PC-9 (cell line): ENCODE measurements at regions not wholly inside any gene's neighbourhood (a gene's known extent, or its start where the extent isn't known, plus 50 kb on each side); places are given as distances from the start of the nearest gene placed in this dataset.

ENCODE experiments used
- BruUV-seq: library from RNA; stranded (reverse); fragments of 400-500 nt; replicated peaks from 2 replicates; lab custom pipeline; 2021; lab: Mats Ljungman, UMichigan
- CTCF ChIA-PET: fragments of 300-600 bp; sonication (Branson Sonifier 250); formaldehyde crosslinking; loops from one replicate; lab custom pipeline; 2022; ENCODE audit warnings: antibody characterized with exemption; lab: Charles Lee
- POLR2A ChIA-PET: fragments of 300-600 bp; sonication (Branson Sonifier 250); formaldehyde crosslinking; loops from one replicate; lab custom pipeline; 2022; ENCODE audit warnings: antibody characterized with exemption; ENCODE audit not compliant: unreplicated experiment; lab: Charles Lee
- DNase-seq, 2 experiments: peaks; one replicate each; pipeline versions ENCODE4 v3.0.0 to v3.0.0-alpha.2; 2015 to 2022; ENCODE audit warnings: mixed read lengths in 1 of 2
- H2AFZ ChIP-seq: fragments of 200-600 bp; sonication (generic); 2 replicates; pipeline ENCODE4 v1.8.1; 2017; ENCODE audit warnings: antibody characterized with exemption
- H3F3A ChIP-seq: fragments of 200-600 bp; sonication (generic); 2 replicates; pipeline ENCODE4 v1.8.1; 2017; ENCODE audit warnings: antibody characterized with exemption, mild to moderate bottlenecking, low read depth; ENCODE audit not compliant: insufficient read depth
- H3K27ac ChIP-seq: fragments of 200-600 bp; sonication (generic); 2 replicates; pipeline ENCODE4 v1.6.1; 2016; ENCODE audit warnings: mixed run types
- H3K27me3 ChIP-seq: fragments of 200-600 bp; sonication (generic); 2 replicates; pipeline ENCODE4 v1.6.1; 2016; ENCODE audit warnings: low read depth, mixed run types; ENCODE audit not compliant: insufficient read depth
- H3K36me3 ChIP-seq: fragments of 200-600 bp; sonication (generic); 2 replicates; pipeline ENCODE4 v1.6.1; 2016; ENCODE audit warnings: low read depth, mixed run types
- H3K4me1 ChIP-seq: fragments of 200-600 bp; sonication (generic); replicated peaks from 2 replicates; pipeline ENCODE4 v1.6.1; 2016; ENCODE audit warnings: mixed run types; ENCODE audit not compliant: insufficient read depth
- H3K4me2 ChIP-seq: fragments of 200-600 bp; sonication (generic); 2 replicates; pipeline ENCODE4 v1.6.1; 2017; ENCODE audit warnings: mixed run types
- H3K4me3 ChIP-seq: fragments of 200-600 bp; sonication (generic); 2 replicates; pipeline ENCODE4 v1.6.1; 2016; ENCODE audit warnings: mixed run types
- H3K79me2 ChIP-seq: fragments of 200-600 bp; sonication (generic); 2 replicates; pipeline ENCODE4 v1.6.1; 2017; ENCODE audit warnings: low read depth, mixed run types
- H3K9me2 ChIP-seq: fragments of 200-600 bp; sonication (generic); 2 replicates; pipeline ENCODE4 v1.8.1; 2017; ENCODE audit warnings: mild to moderate bottlenecking; ENCODE audit not compliant: insufficient read depth
- H3K9me3 ChIP-seq: fragments of 200-600 bp; sonication (generic); 2 replicates; pipeline ENCODE4 v1.8.1; 2016; ENCODE audit warnings: low read depth; ENCODE audit not compliant: insufficient read depth
- H4K20me1 ChIP-seq: fragments of 200-600 bp; sonication (generic); 2 replicates; pipeline ENCODE4 v1.8.1; 2017; ENCODE audit not compliant: insufficient read depth
- CTCF ChIP-seq: fragments of 200-600 bp; sonication (generic); conservative IDR thresholded peaks from 2 replicates; pipeline ENCODE4 v1.6.1; 2017; ENCODE audit warnings: mixed run types, antibody characterized with exemption, mild to moderate bottlenecking, moderate library complexity
- EZH2 ChIP-seq: fragments of 200-600 bp; sonication (generic); IDR thresholded peaks from 2 replicates; pipeline ENCODE4 v1.8.0; 2017; ENCODE audit warnings: antibody characterized with exemption, low read depth
- intact Hi-C: fragments of 100-400 bp; cut with micrococcal nuclease; formaldehyde crosslinking; loops from one replicate; pipeline ENCODE4 v1.10.0; 2022; ENCODE audit not compliant: unreplicated experiment

- Histone ChIP-seq H3F3A (no peaks in the 10 kb centered on the region), H4K20me1 (no peaks in the 10 kb centered on the region), H3K27ac (no peak overlapping the region), H2AFZ (no peak overlapping the region), H3K9me2 (peaks cover 5% of the 10 kb centered on the region; the same call in 1 of the 2 replicates), H3K4me2 (no peak overlapping the region), H3K4me3 (no peak overlapping the region), H3K36me3 (no peaks in the 10 kb centered on the region), H3K27me3 (no peaks in the 10 kb centered on the region), H3K4me1 (no peaks in the 10 kb centered on the region), H3K9me3 (peaks cover 3% of the 10 kb centered on the region; the same call in 1 of the 2 replicates), H3K79me2 (no peaks in the 10 kb centered on the region)
- POLR2A ChIA-PET: no interaction called here
- TF ChIP-seq EZH2 (no peak), CTCF (no peak)
- no peak for DNase-seq
- CTCF ChIA-PET: no interaction called here
- BruUV-seq: no TSS peak
- intact Hi-C loops: no loop called here
Observed at GRCh38 chr4:123972031-123972430, 575.4 kb downstream of the SPRY1 start.

- no peak overlapping the region for H3K4me3 ChIP-seq
- no peaks in the 10 kb centered on the region; the same call in 1 of the 2 replicates for H3K36me3 ChIP-seq
- ChIA-PET POLR2A (no interaction called here), CTCF (no interaction called here)
- no peaks in the 10 kb centered on the region for H3K4me1 ChIP-seq
- no peak overlapping the region for H3K27ac ChIP-seq
- BruUV-seq: no TSS peak
- H4K20me1 ChIP-seq: no peaks in the 10 kb centered on the region
- peaks cover 7% of the 10 kb centered on the region; the same call in 1 of the 2 replicates for H3K9me2 ChIP-seq
- no peaks in the 10 kb centered on the region for H3K79me2 ChIP-seq
- H2AFZ ChIP-seq: no peak overlapping the region; the same call in 1 of the 2 replicates
- intact Hi-C loops: no loop called here
- no peaks in the 10 kb centered on the region for H3K27me3 ChIP-seq
- peaks cover 15% of the 10 kb centered on the region for H3K9me3 ChIP-seq
- no peak overlapping the region for H3K4me2 ChIP-seq
- no peak for DNase-seq
- no peak for TF ChIP-seq EZH2
- no peak for TF ChIP-seq CTCF
- H3F3A ChIP-seq: no peaks in the 10 kb centered on the region
Observed at GRCh38 chr4:123974386-123975149, 578.0 kb downstream of the SPRY1 start.

GRCh38 chr4:123976285-123976684, 579.7 kb downstream of the SPRY1 start:
- no TSS peak for BruUV-seq
- no peaks in the 10 kb centered on the region for H3K79me2 ChIP-seq
- no peak overlapping the region for H3K4me3 ChIP-seq
- no peak overlapping the region for H3K27ac ChIP-seq
- DNase-seq: no peak
- no peaks in the 10 kb centered on the region for H4K20me1 ChIP-seq
- ChIA-PET POLR2A (no interaction called here), CTCF (interaction anchor here (0.7 kb wide), 1 partner anchor 9 kb away, joined by 4 read pairs; no protein-coding TSS in a partner anchor)
- no peaks in the 10 kb centered on the region for H3K4me1 ChIP-seq
- no peak overlapping the region for H3K4me2 ChIP-seq
- TF ChIP-seq EZH2 (no peak), CTCF (no peak)
- H2AFZ ChIP-seq: no peak overlapping the region; the same call in 1 of the 2 replicates
- H3F3A ChIP-seq: no peaks in the 10 kb centered on the region
- intact Hi-C loops: no loop called here
- H3K36me3 ChIP-seq: no peaks in the 10 kb centered on the region; the same call in 1 of the 2 replicates
- H3K27me3 ChIP-seq: no peaks in the 10 kb centered on the region
- peaks cover 21% of the 10 kb centered on the region for H3K9me3 ChIP-seq
- 0 out of 2 replicates have a peak, but pooled peaks cover 5% of the 10 kb centered on the region for H3K9me2 ChIP-seq
